ENCODE measurements at regions not wholly inside any gene's neighbourhood (a gene's known extent, or its start where the extent isn't known, plus 50 kb on each side); places are given as distances from the start of the nearest gene placed in this dataset.

DNA sequence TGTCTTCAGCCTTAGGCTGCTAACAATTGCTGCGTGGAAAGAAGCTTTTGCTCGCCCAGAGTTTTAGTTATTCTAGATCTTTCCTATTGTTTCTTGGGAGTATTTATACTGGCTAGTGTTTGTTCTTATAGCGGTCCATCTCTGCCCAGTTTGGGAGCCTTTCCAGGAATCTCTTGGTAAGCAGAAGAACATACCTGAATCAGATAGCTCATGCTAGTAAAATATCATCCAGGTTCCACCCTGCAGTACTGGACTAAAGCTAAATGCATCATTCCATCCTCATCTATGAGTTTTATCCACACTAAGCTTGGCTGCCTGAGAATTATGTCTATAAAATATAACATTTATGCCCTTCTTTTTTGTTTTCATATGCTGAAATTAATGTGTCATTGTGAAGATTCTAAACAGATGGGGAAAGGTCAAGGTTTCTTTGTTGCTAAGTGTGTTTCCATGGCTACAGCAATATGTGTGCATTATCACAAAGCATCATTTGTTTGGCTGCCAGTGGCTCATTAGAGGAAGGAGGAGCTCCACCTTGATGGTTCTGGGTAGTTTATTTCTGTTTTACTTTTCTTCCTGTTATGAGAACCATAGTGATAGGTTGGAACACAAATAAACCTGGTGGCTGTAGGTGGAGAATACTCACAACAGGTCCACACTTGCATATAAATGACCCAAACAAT lies 182.8 kb downstream of the PIK3C3 start:
- no peak overlapping the region for H3K4me3 ChIP-seq
- 83 to 87% (median 84%) methylated on average over 3 of the region's 3 CpGs for WGBS, 3 donors
- no peaks in the 10 kb centered on the region for H3K27me3 ChIP-seq (ENCODE audit: insufficient read depth in 3 of 3, low read length in 2 of 3)

GRCh38 chr18:42141439-42141838 lies 186.4 kb downstream of the PIK3C3 start:
- DNase-seq (no peak), ATAC-seq (no peak)
- Histone ChIP-seq H3K27me3 (ENCODE audit: insufficient read depth in 3 of 3, low read length in 2 of 3) (no peaks in the 10 kb centered on the region), H3K36me3 (ENCODE audit: insufficient read depth in 1 of 2, low read depth in 1 of 2) (no peaks in the 10 kb centered on the region), H3K27ac (no peak overlapping the region), H3K4me3 (no peak overlapping the region), H3K9me3 (no peaks in the 10 kb centered on the region), H3K4me1 (no peaks in the 10 kb centered on the region)
- intact Hi-C loops (cut with DNase I) = no loop called here
- 12 to 29% (median 12%) methylated on average over 1 of the region's 1 CpG for WGBS, 3 donors
- TF ChIP-seq, protein P1, sequence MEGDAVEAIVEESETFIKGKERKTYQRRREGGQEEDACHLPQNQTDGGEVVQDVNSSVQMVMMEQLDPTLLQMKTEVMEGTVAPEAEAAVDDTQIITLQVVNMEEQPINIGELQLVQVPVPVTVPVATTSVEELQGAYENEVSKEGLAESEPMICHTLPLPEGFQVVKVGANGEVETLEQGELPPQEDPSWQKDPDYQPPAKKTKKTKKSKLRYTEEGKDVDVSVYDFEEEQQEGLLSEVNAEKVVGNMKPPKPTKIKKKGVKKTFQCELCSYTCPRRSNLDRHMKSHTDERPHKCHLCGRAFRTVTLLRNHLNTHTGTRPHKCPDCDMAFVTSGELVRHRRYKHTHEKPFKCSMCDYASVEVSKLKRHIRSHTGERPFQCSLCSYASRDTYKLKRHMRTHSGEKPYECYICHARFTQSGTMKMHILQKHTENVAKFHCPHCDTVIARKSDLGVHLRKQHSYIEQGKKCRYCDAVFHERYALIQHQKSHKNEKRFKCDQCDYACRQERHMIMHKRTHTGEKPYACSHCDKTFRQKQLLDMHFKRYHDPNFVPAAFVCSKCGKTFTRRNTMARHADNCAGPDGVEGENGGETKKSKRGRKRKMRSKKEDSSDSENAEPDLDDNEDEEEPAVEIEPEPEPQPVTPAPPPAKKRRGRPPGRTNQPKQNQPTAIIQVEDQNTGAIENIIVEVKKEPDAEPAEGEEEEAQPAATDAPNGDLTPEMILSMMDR (IDR thresholded peaks at IDR 0.05) = no peak

More for the DNA sequence above, 182.8 kb downstream of the PIK3C3 start:
- Histone ChIP-seq H3K27ac (no peak overlapping the region), H3K36me3 (ENCODE audit: insufficient read depth in 1 of 2, low read depth in 1 of 2) (no peaks in the 10 kb centered on the region), H3K4me1 (no peaks in the 10 kb centered on the region), H3K9me3 (peaks cover 4% of the 10 kb centered on the region)
- no peak for DNase-seq
- TF ChIP-seq, protein P1 (IDR thresholded peaks at IDR 0.05) = no peak
- no peak for ATAC-seq
- intact Hi-C loops (cut with DNase I) = no loop called here

DNA sequence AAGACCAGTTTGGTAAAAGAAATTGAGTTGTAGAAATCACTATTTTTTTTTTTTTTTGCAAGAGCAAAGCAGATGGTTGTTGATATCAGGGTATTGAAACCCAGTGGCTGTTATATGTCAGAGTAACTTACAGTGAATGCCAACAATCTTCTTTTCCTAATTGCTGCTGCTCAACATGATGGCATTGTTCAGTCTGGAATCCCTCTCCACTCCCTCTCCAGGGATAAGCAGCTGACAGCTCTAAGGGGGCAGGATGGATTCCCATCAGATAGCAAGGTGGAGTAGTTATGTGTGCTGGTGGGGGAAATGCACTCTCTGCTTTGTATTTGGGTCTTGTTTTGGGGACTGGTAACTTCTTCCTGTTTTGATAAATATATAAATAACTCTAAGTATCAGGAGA lies 200.0 kb downstream of the PIK3C3 start:
- H3K36me3 ChIP-seq (ENCODE audit: insufficient read depth in 1 of 2, low read depth in 1 of 2) = no peaks in the 10 kb centered on the region
- H3K9me3 ChIP-seq = no peaks in the 10 kb centered on the region
- intact Hi-C loops (cut with DNase I) = no loop called here
- no peak overlapping the region for H3K27ac ChIP-seq
- H3K4me1 ChIP-seq = no peaks in the 10 kb centered on the region
- no peak overlapping the region for H3K4me3 ChIP-seq
- no peaks in the 10 kb centered on the region for H3K27me3 ChIP-seq (ENCODE audit: insufficient read depth in 3 of 3, low read length in 2 of 3)
- no peak for ATAC-seq
- DNase-seq = no peak
- TF ChIP-seq, protein P1 (IDR thresholded peaks at IDR 0.05) = no peak

DNA sequence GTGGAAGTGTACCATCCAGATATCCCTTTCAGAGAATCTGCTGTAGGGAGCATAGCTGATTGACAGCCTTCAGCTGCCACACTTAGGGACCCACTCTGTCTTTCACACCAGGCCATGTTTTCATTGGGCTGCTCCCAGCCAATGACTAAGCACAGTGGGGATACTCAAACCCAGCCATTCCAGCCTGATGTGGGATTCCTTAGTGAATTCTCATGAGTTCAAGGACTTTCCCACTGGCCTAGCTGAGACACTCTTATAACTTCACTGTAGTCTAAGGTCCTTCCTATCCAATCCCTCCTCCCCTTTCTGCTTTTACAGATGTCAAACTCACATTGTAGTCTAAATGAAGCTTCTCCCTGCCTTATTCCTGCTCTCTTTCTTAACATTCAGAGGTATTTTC lies 201.2 kb downstream of the PIK3C3 start:
- no peaks in the 10 kb centered on the region for H3K36me3 ChIP-seq (ENCODE audit: insufficient read depth in 1 of 2, low read depth in 1 of 2)
- H3K4me1 ChIP-seq = no peaks in the 10 kb centered on the region
- no peak for DNase-seq
- ATAC-seq = no peak
- TF ChIP-seq, protein P1 (IDR thresholded peaks at IDR 0.05) = no peak
- intact Hi-C loops (cut with DNase I) = no loop called here
- no peak overlapping the region for H3K27ac ChIP-seq
- H3K4me3 ChIP-seq = no peak overlapping the region
- H3K27me3 ChIP-seq (ENCODE audit: insufficient read depth in 3 of 3, low read length in 2 of 3) = no peaks in the 10 kb centered on the region
- no peaks in the 10 kb centered on the region for H3K9me3 ChIP-seq

- Histone ChIP-seq H3K4me3 (no peak overlapping the region), H3K27me3 (ENCODE audit: insufficient read depth in 3 of 3, low read length in 2 of 3) (no peaks in the 10 kb centered on the region), H3K27ac (no peak overlapping the region), H3K4me1 (no peaks in the 10 kb centered on the region), H3K36me3 (ENCODE audit: insufficient read depth in 1 of 2, low read depth in 1 of 2) (no peaks in the 10 kb centered on the region), H3K9me3 (no peaks in the 10 kb centered on the region)
- DNase-seq (no peak), ATAC-seq (no peak)
- WGBS, 3 donors = 30 to 71% (median 60%) methylated on average over 1 of the region's 1 CpG
- intact Hi-C loops (cut with DNase I) = no loop called here
- TF ChIP-seq, protein P1 (IDR thresholded peaks at IDR 0.05) = no peak
These were observed 202.4 kb downstream of the PIK3C3 start for GRCh38 chr18:42157420-42157819.

Data from psoas muscle (tissue), 7 donors.